GM18868 (cell line): ENCODE measurements at regions not wholly inside any gene's neighbourhood (a gene's known extent, or its start where the extent isn't known, plus 50 kb on each side); places are given as distances from the start of the nearest gene placed in this dataset.
"Not testable (repeated sequence)": the region's sequence is repeated elsewhere in the genome, so short reads cannot be mapped to it uniquely, and the experiment has no call there.

Experiments
- ATAC-seq: cut with Tn5 transposase; IDR thresholded peaks from one replicate; pipeline ENCODE4 v1.9.1; 2021; ENCODE audit warnings: mild to moderate bottlenecking, moderate library complexity; ENCODE audit not compliant: unreplicated experiment

GRCh38 chr11:25159341-25159740, 662.5 kb downstream of the LUZP2 start:
- ATAC-seq = no peak

DNA sequence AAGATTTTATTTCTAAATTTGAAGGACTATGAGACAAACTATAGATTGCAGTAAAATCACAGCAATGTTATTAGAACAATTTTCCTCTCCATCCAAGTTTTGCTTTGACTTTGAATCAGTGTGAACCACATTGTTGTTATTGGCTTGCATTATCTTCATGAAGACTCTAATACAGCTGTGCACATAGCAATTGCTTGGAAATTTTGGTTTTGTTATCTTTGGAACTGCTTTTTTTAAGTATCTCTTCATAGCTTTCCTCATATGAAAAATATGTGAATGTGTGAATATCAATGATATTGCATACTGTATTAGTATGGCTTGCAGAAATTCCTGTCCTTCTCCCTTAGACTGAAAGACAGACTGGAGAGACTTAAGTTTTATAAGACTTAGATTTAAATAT, 666.6 kb downstream of the LUZP2 start:
- no peak for ATAC-seq

- ATAC-seq = no peak
Measured at GRCh38 chr11:25180187-25180586, 683.3 kb downstream of the LUZP2 start.

DNA sequence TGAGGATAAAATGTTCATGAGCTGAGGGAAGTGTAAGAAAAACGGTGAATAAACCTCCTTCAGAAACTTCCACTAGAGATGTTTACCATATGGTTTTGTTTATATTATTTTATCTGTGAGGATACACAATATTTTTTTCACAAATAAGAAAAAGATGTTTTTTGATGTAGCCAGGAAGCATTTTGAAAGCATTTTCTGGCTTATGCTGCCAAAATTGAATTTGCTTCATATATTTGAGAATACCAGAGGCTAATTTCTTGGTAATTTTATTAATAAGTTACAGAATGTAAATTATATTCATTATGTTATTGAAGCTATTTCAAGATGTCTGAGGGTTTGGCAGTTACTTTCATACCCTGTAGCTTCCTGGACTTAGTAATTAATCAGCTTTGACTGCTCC, 686.6 kb downstream of the LUZP2 start:
- no peak for ATAC-seq

- ATAC-seq = no peak
Measured at GRCh38 chr11:25197515-25197914, 700.7 kb downstream of the LUZP2 start.

- ATAC-seq = no peak
Measured at GRCh38 chr11:25198704-25199103, 701.9 kb downstream of the LUZP2 start.

GRCh38 chr11:25200925-25201324, 704.1 kb downstream of the LUZP2 start:
- ATAC-seq = no peak

DNA sequence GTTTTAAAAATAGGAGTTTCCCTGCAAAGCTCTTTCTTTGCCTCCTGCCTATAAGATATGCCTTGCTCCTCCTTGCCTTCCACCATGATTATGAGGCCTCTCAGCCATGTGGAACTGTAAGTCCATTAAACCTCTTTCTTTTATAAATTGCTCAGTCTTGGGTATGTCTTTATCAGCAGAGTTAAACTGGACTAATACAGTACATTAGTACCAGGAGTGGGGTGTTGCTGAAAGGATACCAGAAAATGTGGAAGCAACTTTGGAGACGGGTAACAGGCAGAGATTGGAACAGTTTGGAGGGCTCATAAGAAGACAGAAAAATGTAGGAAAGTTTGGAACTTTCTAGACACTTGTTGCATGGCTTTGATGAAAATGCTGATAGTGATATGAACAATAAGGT, 709.9 kb downstream of the LUZP2 start:
- ATAC-seq = no peak

GRCh38 chr11:25211635-25212254, 714.9 kb downstream of the LUZP2 start:
- ATAC-seq = no peak

- no peak for ATAC-seq
Measured at GRCh38 chr11:25214535-25215176, 717.8 kb downstream of the LUZP2 start.

GRCh38 chr11:25218036-25218435, 721.2 kb downstream of the LUZP2 start:
- ATAC-seq = no peak

DNA sequence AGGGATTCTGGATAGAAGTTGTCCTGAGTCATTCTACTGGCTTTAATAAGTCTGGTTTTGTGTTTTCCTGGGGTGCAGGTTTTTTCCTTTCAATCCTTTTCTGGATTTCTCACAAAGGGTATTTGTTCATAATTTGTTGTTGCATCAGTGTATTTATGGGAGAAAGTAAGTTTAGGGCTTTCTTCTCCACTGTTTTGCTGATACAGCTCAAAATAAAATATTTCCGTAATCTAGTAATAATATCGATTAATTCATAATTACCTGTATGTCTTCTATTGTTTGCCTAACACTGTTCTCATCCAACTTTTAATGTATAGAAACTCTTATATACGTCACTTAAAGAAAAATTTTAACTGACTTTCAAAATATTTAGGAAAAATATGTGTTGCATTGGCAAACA, 728.2 kb downstream of the LUZP2 start:
- ATAC-seq = no peak

- ATAC-seq = no peak
Measured at GRCh38 chr11:25242928-25243327, 746.1 kb downstream of the LUZP2 start.

- ATAC-seq = no peak
Measured at GRCh38 chr11:25244126-25244525, 747.3 kb downstream of the LUZP2 start.

GRCh38 chr11:25247336-25247735, 750.5 kb downstream of the LUZP2 start:
- ATAC-seq = no peak

DNA sequence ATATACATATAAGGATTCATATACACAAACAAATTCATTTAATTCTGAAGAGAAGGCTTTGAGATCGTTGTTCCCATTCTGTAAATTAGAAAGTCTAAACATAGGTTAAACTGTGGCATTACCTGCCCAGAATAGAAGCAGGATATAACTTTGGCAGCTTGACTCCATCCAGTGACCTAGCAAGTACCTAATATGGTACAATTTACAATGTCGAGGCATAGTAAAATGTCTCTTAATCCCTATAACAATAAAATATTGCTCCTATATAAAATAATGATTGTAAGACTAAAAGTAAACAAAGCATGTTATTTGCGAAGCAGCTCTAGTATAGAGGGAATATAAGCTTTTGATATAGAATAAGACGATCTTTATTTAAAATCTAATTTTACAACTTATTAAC, 756.0 kb downstream of the LUZP2 start:
- ATAC-seq = no peak

- not testable (repeated sequence) for ATAC-seq
Measured at GRCh38 chr11:25263861-25264260, 767.0 kb downstream of the LUZP2 start.

DNA sequence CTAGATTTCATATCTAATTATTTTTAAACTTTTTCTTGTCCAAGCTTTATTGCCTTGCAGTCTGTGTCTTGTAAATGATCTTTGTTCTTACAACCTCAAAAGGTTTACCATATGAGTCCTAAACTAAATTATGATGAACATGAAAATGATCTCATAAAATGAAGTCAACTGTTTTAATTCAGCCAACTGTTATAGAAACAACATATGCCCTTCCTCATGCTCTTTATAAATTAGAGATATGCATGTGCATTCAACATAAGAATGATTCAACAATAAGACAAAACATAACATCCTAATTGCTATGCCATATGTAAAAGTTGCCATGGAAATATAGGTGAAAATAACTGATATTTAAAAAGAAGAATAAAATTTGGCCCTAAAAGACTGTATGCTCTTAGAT, 774.4 kb downstream of the LUZP2 start:
- no peak for ATAC-seq

GRCh38 chr11:25272214-25272613, 775.4 kb downstream of the LUZP2 start:
- ATAC-seq = no peak

- not testable (repeated sequence) for ATAC-seq
Measured at GRCh38 chr11:25280821-25281220, 784.0 kb downstream of the LUZP2 start.

GRCh38 chr11:25293166-25293565, 796.3 kb downstream of the LUZP2 start:
- no peak for ATAC-seq

GRCh38 chr11:25298450-25298849, 801.6 kb downstream of the LUZP2 start:
- ATAC-seq = no peak

DNA sequence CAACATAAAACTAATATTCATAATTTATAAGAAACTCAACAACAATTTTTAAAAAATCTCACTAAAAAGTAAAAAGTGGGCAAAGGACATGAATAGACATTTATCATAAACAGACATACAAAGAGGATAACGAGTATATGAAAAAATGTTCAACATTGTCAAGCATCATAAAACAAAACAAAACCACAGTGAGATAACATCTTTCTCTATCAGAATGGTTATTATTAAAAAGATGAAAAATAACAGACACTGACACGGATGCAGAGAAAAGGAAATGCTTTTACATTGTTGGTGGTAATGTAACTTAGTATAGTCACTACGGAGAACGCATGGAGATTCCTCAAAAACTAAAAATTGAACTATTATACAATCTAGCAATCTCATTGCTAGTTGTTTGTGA, 813.0 kb downstream of the LUZP2 start:
- ATAC-seq = no peak
